Activated CD4-positive, alpha-beta T cell treated with anti-CD3 and anti-CD28 coated beads for 48 hours (primary cell): ENCODE measurements at regions not wholly inside any gene's neighbourhood (a gene's known extent, or its start where the extent isn't known, plus 50 kb on each side); places are given as distances from the start of the nearest gene placed in this dataset.
A peak's percentile ranks its signal among the peaks of the same experiment; 100 is the strongest.
"Not testable (repeated sequence)": the region's sequence is repeated elsewhere in the genome, so short reads cannot be mapped to it uniquely, and the experiment has no call there.

Experiments
- DNase-seq: peaks from one replicate; pipeline ENCODE4 v3.0.0-alpha.2; 2020

DNA sequence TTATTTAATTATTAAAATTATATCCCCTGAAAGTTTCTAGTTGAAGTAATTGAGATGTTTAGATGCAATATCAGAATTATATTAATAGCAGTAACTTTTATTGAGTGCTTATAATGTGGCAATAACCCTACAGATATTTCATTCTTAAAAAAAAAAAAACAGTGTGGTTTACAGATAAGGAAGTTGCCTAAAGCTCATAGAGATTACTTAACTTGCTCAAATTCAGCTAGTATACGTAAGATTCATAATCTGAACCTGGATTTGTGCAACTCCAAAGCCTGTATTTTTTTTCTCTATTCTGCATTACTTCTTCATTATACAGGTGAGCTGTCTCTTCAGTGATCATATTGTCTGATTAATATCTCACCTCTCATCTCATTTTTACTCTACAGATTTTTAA is 156.0 kb upstream of the PTBP2 start:
- no peak for DNase-seq

DNA sequence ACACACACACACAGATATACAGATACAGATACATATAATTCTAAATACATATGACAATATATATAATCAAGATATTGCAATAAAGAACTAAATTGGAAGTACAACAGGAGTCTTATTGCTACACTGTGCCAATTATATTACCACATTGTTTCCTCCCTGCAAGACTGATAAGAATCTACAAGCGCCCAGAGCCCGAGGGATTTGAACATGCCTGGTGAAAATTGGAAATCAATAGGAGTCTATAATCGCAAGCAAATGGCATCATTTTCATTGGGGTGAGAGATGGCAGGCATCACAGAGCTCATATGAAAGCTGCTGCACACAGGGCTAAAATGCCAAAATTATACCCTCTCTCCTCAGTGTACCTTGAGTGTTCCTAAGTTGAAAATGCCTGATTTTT is 152.9 kb upstream of the PTBP2 start:
- no peak for DNase-seq

DNA sequence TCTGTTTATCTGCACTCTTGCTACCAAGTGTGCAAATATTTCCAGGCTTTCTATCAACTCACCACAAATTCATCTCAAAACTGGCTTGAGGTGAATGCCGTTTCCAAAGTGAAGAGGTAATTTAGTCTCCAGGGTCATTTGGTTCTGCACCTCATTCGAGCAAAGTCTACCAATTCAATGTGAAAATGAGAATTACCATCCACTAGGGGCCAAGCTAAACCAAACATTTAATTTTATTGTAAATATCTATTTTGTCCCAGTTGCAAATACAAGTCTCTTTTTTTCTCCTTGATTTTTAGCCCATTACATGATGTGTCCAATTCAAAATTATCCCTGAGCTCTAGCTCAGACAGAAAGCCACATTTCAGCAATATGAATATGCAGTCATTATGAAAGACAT is 152.3 kb upstream of the PTBP2 start:
- no peak for DNase-seq

DNA sequence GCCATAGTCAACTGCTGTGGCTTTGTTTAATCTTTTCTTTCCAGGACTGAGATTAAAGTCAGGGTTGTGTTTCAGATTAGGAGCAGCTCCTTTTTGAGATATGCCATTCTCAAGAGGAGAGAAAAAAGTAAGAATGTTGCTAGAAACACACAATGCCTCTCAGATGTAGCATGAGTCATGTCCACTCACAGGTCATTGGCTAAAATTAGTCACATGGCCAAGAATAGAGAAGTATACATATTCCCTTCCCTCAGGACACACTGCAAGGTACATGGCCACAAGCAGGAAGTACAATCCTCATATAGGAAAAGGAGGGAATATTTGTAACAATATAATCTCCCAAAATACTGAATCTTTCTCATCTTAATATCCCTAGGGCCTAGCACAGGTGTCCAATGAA is 141.9 kb upstream of the PTBP2 start:
- no peak for DNase-seq

DNA sequence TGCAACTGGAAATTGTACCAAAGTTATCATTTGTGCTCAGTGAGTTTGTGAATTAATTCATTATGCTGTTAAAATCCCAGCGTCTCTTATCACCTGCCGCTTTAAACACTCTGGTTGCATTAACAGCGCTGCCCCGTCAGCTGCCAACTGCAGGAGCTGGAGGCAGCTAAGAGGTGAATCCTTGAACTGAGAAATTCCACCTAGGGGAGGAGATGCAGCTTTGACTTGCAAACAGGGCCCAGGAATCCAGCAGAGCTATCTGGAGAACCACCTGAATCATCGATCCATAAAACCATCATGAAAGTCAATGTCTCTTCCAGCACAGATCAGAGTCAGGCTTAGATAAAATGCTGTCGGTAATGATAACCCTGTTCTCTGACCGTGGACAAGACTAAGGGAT is 140.7 kb upstream of the PTBP2 start:
- no peak for DNase-seq

DNA sequence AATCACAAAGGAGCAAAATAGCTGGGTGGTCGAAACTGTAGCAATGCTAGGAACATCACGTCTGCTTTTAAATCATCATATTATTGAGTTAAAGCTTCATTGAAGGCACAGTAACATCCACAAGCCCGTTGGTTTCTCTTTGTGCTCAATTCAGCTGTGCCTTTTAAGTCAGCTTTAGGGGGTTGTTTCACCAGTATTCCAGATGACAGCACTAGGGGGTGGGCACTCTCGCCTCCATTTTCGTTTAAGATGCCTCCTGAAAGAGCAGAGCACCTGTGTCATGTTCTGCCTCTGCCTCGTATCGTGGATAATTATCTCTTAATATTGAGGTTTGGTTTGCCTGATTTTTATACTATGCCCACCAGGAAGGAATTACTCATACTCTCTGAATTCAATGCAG is 139.8 kb upstream of the PTBP2 start:
- DNase-seq, result no peak

DNA sequence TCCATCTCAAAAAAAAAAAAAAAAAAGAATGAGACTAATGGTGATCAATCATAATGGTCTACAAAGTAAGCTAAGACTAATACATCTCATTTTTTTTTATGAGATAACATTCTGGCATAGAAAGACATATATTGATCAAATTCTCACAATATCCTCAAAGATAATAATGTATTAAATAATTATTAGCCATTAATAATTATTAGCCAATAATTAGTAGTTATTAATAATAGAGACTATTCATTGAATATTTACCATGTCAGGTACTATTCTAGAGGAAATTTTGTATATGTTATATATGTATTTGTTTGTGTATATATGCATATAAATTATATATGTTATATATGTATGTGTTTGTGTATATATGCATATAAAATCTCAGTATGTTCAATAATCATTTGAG is 137.7 kb upstream of the PTBP2 start:
- DNase-seq, result no peak

DNA sequence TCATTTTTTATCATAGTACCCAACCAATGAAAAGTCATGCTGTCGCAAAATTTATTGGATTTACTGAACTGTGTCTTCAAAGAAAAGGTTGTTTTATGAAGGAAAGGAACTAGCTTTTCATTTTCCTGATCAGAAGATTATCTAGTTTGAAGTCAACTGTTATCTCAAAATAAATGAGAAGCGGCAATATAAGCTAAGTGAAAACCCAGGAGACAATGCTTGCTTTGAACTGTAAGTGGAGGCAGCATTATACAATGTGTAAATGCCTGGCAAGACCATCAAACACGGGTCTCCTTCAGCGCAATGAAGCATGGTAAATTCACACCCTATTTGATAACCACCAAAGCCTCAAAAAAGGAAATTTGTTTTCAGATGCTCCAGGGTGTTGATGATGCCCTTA is 134.4 kb upstream of the PTBP2 start:
- no peak for DNase-seq

DNA sequence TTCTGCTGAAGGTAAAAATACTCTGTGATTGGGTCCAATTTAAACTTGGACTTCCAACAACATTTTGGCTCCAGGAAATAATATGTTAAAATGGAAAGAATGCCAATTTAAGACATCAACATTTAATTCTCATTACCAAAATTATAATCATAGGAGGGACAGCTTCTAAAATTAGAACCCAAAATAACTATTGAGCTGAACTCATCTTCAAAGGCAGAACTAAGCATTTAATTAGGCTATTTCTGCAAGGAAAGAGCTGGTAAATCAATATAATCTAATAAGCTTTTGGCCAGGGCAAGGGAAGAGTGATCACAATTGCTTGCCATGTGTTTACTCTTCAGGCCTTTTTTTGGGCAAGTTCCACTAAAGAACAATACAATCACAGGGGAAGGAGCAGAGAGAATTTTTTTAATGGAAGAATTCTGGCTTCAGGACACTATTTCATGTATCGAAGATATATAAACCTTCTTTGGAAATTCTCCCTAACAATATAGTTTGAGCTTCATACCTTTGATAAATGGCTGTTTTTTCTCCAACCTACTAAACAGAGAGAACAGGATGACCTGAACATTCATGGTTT is 133.1 kb upstream of the PTBP2 start:
- no peak for DNase-seq

DNA sequence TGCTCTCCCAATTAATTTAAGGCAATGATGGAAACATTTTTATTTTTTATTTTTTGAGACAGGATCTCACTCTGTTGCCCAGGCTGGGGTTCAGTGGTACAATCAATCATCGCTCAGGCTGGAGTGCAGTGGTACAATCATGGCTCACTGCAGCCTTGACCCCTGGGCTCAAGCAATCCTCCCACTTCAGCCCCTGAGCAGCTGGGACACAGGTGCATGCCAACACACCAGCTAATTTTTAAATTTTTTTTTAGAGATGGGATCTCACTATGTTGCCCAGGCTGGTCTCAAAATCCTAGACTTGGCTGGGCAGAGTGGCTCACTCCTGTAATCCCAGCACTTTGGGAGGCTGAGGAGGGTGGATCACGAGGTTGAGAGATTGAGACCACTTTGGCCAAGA is 126.1 kb upstream of the PTBP2 start:
- not testable (repeated sequence) for DNase-seq

DNA sequence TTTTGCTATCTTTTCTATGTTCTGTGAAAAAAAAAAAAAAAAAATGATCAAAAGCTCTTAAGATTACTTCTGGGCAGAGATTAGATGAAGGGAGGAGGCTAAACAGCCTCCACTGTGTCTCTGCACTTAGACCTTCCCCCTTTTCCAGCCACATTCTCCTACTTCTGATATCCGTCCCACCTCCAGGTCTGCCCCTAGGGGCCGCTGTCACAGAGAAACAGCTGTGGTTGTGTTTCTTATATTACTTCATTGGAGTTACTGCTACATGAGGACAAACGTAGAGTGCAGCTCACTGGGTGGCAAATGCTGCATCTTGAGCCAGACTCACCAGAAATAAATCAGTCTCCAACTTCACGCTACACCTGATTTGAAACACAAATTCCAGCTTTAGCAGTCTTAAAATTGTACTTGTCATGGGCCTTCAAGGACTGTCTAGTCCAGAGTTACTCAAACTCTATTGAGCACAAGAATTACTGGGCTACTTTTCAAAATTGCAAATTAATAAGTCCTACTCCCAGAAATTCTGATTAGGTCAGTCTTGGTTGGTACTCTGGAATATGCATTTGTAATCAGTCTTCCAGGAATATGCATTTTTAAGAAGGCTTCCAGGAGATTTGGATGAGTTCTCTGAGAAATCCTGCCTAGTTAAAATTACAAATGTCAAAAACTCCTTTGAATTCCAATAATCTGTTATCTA is 125.2 kb upstream of the PTBP2 start:
- peak; percentile 32 for DNase-seq

DNA sequence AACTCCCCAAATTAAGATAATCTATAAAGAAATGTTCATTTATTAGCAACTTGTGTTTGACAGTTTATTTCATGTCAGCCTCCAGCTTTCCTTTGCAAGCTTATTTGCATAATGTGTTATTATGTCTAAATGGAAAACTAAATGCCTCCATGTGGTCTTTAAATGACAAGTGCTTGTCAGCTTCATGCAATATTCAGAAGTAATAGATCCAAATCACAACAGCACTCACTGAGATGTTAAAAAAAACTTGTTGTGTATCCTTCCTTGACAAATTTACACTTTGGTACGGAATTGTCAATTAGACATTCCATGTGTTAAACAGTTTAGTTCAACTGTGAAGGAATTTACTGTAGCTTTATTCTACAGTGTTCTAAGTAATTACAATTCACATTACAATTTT is 124.4 kb upstream of the PTBP2 start:
- no peak for DNase-seq

DNA sequence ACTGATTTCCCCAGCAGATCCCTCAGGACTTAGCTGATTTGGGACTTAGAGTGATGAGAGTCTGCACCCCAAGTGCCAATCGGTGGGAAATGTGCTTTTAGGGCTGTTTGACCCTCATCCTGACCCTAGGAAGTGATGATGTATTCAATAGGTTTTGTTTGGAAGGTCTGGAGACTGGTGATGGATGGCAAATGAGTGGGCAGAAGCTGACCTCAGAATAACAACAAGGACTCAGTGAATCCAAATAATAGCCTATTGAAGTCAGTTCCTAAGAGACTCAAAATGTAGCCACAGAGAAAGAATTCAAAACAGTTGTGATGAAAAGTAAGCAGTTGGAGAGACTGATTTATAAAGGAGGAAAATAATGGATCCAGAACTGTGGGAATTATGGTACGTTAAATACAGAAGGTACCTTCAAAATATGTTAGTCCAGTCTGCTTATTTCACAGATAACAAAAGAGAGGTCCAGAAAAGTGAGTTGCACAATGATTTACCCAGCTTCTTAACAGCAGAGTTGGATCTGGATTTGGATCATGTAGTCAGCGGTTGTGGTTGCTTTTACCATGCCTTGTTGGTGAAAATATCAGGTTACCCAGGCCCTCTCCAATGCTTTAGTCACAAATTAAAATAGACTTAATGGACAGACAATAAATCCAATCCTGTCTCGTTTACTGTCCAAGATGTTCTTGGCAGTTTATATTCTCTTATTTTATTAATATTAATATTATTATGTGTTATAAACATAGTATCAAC is 123.0 kb upstream of the PTBP2 start:
- no peak for DNase-seq

DNA sequence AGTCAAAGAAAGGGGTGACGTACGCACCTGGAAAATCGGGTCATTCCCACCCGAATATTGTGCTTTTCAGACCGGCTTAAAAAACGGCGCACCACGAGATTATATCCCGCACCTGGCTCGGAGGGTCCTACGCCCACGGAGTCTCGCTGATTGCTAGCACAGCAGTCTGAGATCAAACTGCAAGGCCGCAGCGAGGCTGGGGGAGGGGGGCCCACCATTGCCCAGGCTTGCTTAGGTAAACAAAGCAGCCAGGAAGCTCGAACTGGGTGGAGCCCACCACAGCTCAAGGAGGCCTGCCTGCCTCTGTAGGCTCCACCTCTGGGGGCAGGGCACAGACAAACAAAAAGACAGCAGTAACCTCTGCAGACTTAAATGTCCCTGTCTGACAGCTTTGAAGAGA is 117.0 kb upstream of the PTBP2 start:
- not testable (repeated sequence) for DNase-seq

DNA sequence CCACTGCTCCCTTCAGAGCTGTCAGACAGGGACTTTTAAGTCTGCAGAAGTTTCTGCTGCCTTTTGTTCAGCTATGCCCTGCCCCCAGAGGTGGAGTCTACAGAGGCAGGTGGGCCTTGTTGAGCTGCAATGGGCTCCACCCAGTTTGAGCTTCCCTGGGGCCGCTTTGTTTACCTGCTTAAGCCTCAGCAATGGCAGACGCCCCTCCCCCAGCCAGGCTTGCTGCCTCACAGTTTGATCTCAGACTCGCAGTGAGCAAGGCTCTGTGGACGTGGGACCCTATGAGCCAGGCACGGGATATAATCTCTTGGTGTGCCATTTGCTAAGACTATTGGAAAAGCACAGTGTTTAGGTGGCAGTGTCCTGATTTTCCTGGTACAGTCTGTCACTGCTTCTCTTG is 104.2 kb upstream of the PTBP2 start:
- not testable (repeated sequence) for DNase-seq

DNA sequence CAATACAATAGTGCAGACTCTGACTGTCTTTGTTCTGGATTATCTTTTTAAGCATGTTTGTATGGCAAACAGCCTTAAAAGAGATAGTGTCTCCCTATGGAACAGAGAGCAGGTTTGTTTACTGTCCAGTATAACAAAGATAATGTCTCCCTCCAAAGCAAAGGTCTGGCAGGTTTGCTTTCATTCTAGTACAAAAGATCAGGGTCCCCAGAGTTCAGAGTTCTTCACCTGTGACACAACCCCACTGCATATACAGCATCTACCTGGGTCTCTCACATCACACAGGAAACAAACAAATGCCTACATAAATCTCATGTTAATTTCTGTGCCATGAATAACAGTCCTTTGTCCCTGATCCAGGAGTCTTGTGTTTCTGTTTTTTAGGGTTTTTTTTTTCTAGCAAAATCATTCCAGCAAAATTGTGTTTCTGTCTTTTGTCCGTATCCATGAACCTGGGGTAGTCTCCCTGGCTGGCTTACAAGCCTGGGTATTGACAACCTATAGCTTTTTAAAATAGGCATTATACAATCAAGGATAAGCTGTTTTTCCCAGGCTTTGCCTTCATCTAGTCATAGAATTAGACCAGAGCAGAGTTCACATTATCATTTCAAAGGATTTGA is 89.4 kb upstream of the PTBP2 start:
- DNase-seq, result no peak

DNA sequence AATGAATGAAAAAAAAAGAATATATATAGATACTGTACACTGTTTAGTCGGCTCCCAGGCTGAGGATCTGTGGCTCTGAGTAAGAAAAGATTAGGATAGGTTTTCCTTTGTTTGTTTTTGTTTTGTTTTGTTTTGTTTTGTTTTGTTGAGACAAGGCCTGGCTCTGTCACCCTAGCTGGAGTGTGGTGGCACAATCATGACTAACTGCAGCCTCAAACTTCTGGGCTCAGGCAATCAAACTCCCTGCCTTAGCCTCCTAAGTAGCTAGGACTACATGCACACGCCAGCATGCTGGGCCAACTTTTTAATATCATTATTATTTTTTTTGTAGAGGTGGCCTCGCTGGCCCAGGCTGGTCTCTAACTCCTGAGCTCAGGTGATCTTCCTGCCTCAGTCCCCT is 87.9 kb upstream of the PTBP2 start:
- DNase-seq, result no peak

DNA sequence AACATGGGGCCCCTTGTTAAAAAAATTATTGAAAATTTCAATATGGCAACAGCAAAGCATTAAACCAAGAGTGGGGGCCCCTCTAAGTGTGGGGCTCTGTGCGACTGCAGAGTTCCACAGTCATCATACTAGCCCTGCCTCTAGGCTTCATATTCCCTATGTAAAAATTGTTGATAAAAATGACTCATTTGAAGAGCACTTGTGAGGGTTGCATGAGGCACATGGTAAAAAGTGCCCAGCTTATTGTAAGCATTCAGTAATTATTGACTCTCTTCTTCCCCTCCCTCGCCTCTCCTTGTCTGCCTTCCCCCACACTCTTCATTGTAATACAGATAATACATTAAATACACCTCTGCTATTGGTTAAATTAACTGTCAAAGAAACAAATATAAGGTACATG is 86.7 kb upstream of the PTBP2 start:
- DNase-seq, result no peak

DNA sequence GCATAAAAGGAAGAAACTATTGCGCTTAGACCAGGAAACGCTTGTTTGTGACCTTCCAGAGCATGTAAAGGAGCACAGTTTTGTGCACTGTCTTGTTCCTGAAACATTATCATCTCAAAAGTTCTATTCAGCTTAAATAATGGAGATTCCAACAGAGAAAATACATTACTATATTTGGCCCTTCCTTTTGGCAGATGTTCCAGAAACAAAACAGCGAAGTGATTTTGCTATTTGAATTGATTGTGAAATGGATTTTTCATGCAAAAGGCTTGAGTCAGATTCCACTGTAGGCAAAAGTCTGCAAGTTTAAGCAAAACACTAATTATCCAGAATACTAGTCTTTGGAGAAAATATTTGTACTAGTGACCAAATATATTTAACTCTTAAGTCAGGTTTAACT is 80.3 kb upstream of the PTBP2 start:
- no peak for DNase-seq

DNA sequence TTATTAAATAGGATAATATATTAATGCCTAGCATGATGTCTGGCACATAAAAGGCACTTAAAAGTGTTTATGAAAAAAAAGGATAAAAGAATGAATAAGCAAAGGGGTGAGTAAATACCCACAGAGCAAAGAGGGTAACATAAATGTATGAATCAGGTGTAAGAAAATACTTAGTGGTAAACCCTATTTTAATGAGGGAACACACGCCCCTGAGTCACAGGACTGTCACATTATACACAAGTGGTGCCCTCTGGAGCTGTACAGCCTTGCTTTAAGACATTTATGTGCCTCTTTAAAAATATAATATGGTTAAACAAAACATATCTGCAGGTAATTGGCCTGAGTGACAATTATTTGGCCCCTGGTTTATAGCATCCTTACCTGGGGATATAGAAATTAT is 78.1 kb upstream of the PTBP2 start:
- no peak for DNase-seq

DNA sequence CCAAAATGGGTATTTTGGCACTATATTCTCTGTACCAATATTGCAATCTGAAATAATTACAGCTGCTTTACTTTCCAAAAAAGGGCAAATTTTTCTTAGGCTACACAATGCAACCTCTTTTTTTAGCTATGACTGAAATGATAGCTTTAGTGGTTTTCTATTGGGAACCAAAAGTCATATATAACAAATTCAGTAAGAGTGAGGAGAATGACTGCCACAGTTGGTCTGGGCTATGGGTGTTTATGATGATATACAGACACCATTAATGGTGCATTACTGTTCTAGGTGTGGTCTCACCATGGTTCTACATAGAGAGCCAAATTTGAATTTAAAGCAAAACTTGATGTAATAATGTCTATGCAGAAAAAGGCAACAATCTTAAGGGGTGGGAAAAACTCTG is 72.3 kb upstream of the PTBP2 start:
- DNase-seq, result no peak

DNA sequence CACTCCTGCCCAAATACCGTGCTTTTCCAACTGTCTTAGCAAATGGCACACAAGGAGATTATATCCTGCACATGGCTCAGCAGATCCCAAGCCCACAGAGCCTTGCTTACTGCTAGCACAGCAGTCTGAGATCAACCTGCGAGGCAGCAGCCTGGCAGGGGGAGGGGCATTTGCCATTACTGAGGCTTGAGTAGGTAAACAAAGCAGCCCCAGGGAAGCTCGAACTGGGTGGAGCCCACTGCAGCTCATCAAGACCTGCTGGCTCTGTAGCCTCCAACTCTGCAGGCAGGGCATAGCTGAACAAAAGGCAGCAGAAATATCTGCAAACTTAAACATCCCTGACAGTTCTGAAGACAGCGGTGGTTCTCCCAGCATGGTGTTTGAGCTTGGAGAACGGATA is 70.1 kb upstream of the PTBP2 start:
- no peak for DNase-seq

DNA sequence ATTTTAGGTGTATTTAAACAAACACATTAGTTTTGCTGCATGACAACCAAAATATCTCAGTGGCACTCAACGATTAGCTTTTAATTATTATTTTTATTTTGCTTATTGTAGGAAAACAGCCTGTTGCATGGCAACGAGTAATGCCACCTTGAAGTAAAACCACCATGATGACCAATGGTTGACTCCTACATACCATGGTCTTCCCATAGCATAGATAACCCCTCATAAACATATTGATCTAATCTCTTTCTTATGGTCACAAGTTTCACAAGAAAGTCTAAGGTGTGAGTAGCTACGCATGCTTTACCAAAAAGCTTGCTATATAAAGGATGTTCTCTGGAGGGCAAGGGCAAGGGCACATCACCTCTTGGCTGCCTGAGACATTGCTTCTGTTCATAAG is 61.5 kb upstream of the PTBP2 start:
- DNase-seq, result no peak

DNA sequence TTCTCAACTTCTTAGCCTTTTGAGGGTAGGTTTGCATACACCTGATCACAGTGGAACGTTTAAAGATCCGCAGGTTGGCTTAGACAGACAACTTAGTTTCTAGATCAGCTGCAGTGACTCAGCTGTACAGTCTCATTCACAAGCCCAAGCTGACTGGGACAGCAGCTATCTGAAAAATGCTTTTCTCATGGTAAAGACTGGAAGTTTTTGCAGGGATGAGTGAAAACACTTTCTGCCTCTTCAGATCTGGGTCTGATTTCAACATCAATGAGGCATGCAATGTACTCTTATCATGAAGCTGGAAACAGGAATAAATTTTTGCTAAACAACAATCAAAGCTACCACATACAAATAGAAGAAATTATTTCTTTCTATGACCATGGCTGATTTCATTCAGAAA is 61.1 kb upstream of the PTBP2 start:
- DNase-seq, result no peak
